ENCODE measurements at regions not wholly inside any gene's neighbourhood (a gene's known extent, or its start where the extent isn't known, plus 50 kb on each side); places are given as distances from the start of the nearest gene placed in this dataset.

DNA sequence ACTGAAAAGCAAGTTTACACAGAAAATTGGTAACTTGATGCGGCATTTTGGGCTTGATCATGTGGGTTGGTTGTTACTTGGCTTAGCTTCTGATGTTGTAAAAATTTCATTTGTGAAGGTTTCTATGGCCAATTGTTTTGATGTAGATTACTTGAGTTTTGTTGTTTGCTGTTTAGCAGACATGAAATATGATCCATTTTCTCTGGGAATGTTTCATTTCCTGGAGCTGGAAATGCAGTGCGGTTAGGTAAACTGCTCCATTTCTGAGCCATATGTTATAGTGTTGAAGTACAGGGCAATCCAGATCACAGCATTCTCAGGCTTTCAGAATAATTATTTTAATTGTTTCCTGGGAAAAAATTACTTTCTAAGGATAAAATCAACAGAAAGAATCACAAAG is 396.9 kb downstream of the ENC1 start:
- no peak overlapping the region for H3K4me3 ChIP-seq (ENCODE audit: control insufficient read depth, low read depth, low read length)
- TF ChIP-seq, protein P1, sequence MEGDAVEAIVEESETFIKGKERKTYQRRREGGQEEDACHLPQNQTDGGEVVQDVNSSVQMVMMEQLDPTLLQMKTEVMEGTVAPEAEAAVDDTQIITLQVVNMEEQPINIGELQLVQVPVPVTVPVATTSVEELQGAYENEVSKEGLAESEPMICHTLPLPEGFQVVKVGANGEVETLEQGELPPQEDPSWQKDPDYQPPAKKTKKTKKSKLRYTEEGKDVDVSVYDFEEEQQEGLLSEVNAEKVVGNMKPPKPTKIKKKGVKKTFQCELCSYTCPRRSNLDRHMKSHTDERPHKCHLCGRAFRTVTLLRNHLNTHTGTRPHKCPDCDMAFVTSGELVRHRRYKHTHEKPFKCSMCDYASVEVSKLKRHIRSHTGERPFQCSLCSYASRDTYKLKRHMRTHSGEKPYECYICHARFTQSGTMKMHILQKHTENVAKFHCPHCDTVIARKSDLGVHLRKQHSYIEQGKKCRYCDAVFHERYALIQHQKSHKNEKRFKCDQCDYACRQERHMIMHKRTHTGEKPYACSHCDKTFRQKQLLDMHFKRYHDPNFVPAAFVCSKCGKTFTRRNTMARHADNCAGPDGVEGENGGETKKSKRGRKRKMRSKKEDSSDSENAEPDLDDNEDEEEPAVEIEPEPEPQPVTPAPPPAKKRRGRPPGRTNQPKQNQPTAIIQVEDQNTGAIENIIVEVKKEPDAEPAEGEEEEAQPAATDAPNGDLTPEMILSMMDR (IDR thresholded peaks at IDR 0.05; ENCODE audit: control insufficient read depth, insufficient read depth, low read depth, low read length, missing control alignments) = no peak
- DNase-seq (ENCODE audit: low read depth) = no peak

DNA sequence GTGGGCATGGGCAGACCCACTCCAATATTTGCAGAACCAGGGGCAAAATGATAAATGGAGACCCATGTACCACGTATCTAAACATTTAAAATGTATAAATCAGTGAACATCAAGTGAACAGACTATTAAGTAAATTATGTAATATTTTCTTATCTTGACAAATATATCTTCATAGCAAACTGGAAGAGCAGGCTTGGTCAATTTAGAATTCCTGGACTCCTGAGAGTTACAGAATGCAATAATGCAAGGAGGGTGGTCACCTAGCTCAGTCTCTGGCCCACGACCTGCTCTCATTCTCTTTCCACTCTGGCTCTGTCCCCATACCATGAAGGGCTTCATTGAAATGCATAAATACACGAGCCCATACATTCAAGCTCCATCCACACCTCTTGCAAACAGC is 398.0 kb downstream of the ENC1 start:
- TF ChIP-seq, protein P1 (IDR thresholded peaks at IDR 0.05; ENCODE audit: control insufficient read depth, insufficient read depth, low read depth, low read length, missing control alignments) = no peak

DNA sequence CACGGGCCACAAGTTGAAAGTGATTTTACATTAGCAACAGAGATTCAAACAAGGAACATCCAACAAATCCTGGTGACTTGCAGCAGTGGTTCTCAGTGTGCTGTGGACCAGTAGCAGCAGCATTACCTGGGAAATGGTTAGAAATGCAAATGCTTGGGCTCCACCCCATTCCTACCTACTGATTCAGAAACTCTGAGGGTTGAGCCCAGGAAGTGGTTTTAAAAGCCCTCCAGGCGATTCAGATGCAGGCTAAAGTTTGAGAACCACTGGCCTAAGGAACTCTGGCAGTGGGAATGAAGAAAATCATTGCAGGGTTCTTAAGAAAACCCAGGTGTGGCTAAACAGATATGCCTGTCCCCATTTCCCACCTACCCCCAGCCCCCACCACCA is 398.8 kb downstream of the ENC1 start:
- TF ChIP-seq, protein P1 (IDR thresholded peaks at IDR 0.05; ENCODE audit: control insufficient read depth, insufficient read depth, low read depth, low read length, missing control alignments) = no peak
- DNase-seq (ENCODE audit: low read depth) = no peak
- H3K4me3 ChIP-seq (ENCODE audit: control insufficient read depth, low read depth, low read length) = no peak overlapping the region

More for the DNA sequence above, 398.0 kb downstream of the ENC1 start:
- no peak overlapping the region for H3K4me3 ChIP-seq (ENCODE audit: control insufficient read depth, low read depth, low read length)
- DNase-seq (ENCODE audit: low read depth) = no peak

DNA sequence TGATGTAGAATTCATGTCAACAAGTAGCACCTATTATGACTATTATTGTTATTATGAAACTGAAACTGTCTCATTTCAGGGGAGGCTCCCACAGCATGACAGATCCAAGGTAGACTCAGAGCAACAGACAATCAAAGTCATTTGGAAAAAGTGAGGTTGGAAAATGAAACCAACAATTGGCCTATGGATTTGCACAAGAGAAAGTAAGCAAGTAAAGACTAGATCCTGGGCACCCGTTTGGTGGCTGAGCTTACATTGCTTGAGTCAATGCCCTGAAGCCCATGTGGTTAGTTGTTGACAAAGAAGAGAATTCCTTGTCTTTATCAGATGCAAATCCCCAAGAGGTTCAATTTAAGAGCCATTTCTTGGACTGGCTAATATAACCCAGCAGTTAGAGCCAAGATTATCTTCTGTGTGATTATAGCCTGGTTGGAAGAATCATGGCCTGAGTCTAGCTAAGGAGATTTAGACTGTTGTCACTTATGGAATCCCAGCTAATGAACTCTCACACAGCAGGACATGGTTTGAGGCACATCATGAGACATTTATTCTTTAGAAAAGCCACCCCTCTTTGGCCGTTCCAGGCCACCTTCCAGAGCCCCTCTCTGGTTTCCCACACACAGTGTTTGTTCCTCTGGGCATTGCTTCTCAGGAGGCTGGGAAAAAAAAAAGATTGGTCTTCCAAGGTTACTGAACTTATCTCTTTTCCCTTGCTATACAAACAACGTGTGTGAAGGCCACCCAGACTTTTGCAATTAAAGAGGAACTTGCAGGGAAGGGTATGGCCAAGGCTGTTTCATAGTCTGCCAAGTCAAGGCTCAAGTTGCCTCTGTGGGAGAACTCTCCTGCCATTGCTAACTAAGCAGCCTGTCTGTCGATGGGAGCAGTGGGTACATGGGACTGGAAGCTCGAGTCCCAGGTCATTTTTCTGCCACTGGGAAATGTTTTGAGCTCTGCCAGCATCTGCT is 399.5 kb downstream of the ENC1 start:
- DNase-seq (ENCODE audit: low read depth) = peak; percentile 41
- H3K4me3 ChIP-seq (ENCODE audit: control insufficient read depth, low read depth, low read length) = no peak overlapping the region
- TF ChIP-seq, protein P1 (IDR thresholded peaks at IDR 0.05; ENCODE audit: control insufficient read depth, insufficient read depth, low read depth, low read length, missing control alignments) = no peak

DNA sequence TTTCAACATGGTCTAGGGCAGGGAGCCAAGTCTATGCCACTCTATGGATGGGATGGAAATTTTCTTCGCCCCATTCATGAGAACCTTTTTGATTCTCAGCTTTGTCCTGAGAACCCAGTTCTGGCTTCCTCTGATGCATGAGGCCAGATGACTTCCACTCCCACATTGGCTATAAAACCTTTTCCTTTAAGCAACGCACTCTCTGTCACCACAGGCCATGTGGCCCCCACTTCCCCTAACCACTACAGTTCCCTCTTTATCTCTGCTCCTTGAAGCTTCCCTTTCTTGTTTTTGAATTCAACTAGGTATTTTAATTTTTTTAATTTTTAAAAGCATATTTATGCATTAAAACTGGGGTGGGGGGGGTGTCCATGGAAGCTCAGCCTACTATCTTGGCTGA is 401.3 kb downstream of the ENC1 start:
- DNase-seq (ENCODE audit: low read depth) = no peak
- TF ChIP-seq, protein P1 (IDR thresholded peaks at IDR 0.05; ENCODE audit: control insufficient read depth, insufficient read depth, low read depth, low read length, missing control alignments) = no peak
- no peak overlapping the region for H3K4me3 ChIP-seq (ENCODE audit: control insufficient read depth, low read depth, low read length)

DNA sequence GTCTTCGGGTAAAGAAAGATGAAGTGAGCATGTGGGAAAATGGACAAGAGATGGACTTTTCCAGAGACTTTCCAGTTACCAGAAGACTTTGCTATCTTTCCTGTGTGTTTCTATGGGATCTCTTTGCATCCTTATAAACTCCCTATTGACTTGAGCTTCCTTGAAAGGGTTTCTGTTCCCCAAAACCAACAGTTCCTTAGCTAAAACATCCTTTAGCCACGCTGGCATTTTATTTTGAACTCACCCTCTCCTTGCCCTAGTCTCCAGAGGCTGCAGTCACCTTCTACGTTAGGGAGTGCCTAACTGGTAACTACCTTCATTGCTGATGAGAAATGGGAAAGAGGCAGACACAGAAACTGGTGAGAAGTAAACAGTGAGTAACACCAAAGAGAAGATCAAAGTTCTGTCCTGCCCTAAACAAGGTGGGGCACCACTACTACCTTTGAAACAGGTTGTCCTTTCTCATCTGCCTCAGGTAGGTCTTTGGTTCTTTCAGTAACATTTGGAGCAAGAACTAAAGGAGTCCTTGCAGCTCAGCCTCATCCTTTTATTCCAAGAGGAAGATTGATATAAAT is 402.9 kb downstream of the ENC1 start:
- no peak for DNase-seq (ENCODE audit: low read depth)
- H3K4me3 ChIP-seq (ENCODE audit: control insufficient read depth, low read depth, low read length) = no peak overlapping the region
- TF ChIP-seq, protein P1 (IDR thresholded peaks at IDR 0.05; ENCODE audit: control insufficient read depth, insufficient read depth, low read depth, low read length, missing control alignments) = no peak
